Adrenal gland (tissue), 9 donors: ENCODE measurements at regions not wholly inside any gene's neighbourhood (a gene's known extent, or its start where the extent isn't known, plus 50 kb on each side); places are given as distances from the start of the nearest gene placed in this dataset.

ENCODE experiments used
- DNase-seq, 7 donors: peaks; one replicate each; pipeline ENCODE4 v3.0.0-alpha.2; 2019 to 2020
- H3K27ac ChIP-seq, 5 donors: fragments of 200-600 bp; sonication (generic) in 4 of 5; 1 replicate in 3 of 5; 2 replicates in 2 of 5; pipeline versions ENCODE4 v1.5.1 to v1.8.0; 2016 to 2020; ENCODE audit warnings: mild to moderate bottlenecking in 1 of 5
- H3K27me3 ChIP-seq: fragments of 200-600 bp; 2 replicates; pipeline ENCODE4 v1.8.0; 2021
- H3K36me3 ChIP-seq, 2 donors: fragments of 200-600 bp; replicated peaks in 1 of 2; 1 replicate in 1 of 2; 2 replicates in 1 of 2; pipeline versions ENCODE4 v1.5.1 to v1.8.0; 2018 to 2022
- H3K4me1 ChIP-seq, 2 donors: fragments of 200-600 bp; replicated peaks in 1 of 2; 1 replicate in 1 of 2; 2 replicates in 1 of 2; pipeline versions ENCODE4 v1.5.1 to v1.8.0; 2018 to 2021
- H3K4me3 ChIP-seq, 4 donors: fragments of 200-600 bp; sonication (generic) in 3 of 4; one replicate each; pipeline ENCODE4 v1.5.1; 2016 to 2018
- H3K9me3 ChIP-seq, 3 donors: fragments of 200-600 bp; sonication (generic) in 1 of 3; replicated peaks in 1 of 3; 1 replicate in 2 of 3; 2 replicates in 1 of 3; pipeline versions ENCODE4 v1.5.1 to v1.8.0; 2016 to 2021
- CTCF ChIP-seq, 6 experiments: fragments of 450-650 bp in 4 of 6; fragments of 200-600 bp in 2 of 6; sonication (generic) in 1 of 6; IDR thresholded peaks; 1 replicate in 5 of 6; 2 replicates in 1 of 6; pipeline versions ENCODE4 v1.5.1 to v1.8.0; 2016 to 2021; ENCODE audit warnings: antibody characterized with exemption in 6 of 6, mild to moderate bottlenecking in 2 of 6, moderate library complexity in 1 of 6
- POLR2A ChIP-seq, 2 donors: fragments of 450-650 bp; IDR thresholded peaks; one replicate each; pipeline ENCODE4 v1.6.1; 2017; ENCODE audit warnings: antibody characterized with exemption in 2 of 2, mild to moderate bottlenecking in 2 of 2, moderate library complexity in 1 of 2
- WGBS, 4 donors: extraction: QIAGEN DNeasy Blood & Tissue Kit in 2 of 4; methylation state at CpG; one replicate each; pipeline versions ENCODE4 v1.1.5 to v1.1.7; 2013 to 2017; 5-methylcytosine and 5-hydroxymethylcytosine counted together
- intact Hi-C, 2 donors: fragments of 100-400 bp; cut with DNase I; formaldehyde crosslinking; loops; one replicate each; pipeline versions ENCODE4 v1.14.1 to v1.15.0; 2022 to 2023
- donor health status: healthy with polysubstance abuse.
- donor health status: Bipolar disorder and iron deficiency.
- donor health status: DM: yes; HTN: yes; CAD: no.
- donor health status: DM: no; HTN: no; CAD: no.
- donor health status: DM: no; HTN: no; CAD: no.

GRCh38 chr9:73575101-73576060, 423.7 kb downstream of the ANXA1 start:
- no peak for TF ChIP-seq POLR2A (IDR thresholded peaks at IDR 0.05)
- no peak for TF ChIP-seq CTCF (IDR thresholded peaks at IDR 0.05)
- Histone ChIP-seq H3K36me3 (no peaks in the 10 kb centered on the region), H3K9me3 (no peaks in the 10 kb centered on the region), H3K27ac (no peak overlapping the region), H3K4me1 (no peaks in the 10 kb centered on the region), H3K4me3 (no peak overlapping the region), H3K27me3 (no peaks in the 10 kb centered on the region)
- WGBS, 4 donors, result 57 to 82% (median 70%) methylated on average over 4 of the region's 4 CpGs
- intact Hi-C loops, result no loop called here
- no peak for DNase-seq

GRCh38 chr9:73577848-73578247, 426.2 kb downstream of the ANXA1 start:
- H3K4me3 ChIP-seq, result no peak overlapping the region
- 38 to 51% (median 43%) methylated on average over 3 of the region's 3 CpGs for WGBS, 4 donors
- H3K9me3 ChIP-seq, result no peaks in the 10 kb centered on the region
- DNase-seq, result no peak
- H3K27ac ChIP-seq, result no peak overlapping the region
- intact Hi-C loops, result no loop called here
- TF ChIP-seq CTCF (IDR thresholded peaks at IDR 0.05) (no peak), POLR2A (IDR thresholded peaks at IDR 0.05) (no peak)
- no peaks in the 10 kb centered on the region for H3K36me3 ChIP-seq
- no peaks in the 10 kb centered on the region for H3K27me3 ChIP-seq
- no peaks in the 10 kb centered on the region for H3K4me1 ChIP-seq

- intact Hi-C loops, result no loop called here
- 60 to 65% (median 65%) methylated on average over 2 of the region's 2 CpGs for WGBS, 4 donors
- DNase-seq, result no peak
- Histone ChIP-seq H3K27me3 (no peaks in the 10 kb centered on the region), H3K4me3 (no peak overlapping the region), H3K36me3 (no peaks in the 10 kb centered on the region), H3K27ac (no peak overlapping the region), H3K9me3 (peaks cover 0 to 4% (median 0%) of the 10 kb centered on the region in 3 donors), H3K4me1 (no peaks in the 10 kb centered on the region)
- TF ChIP-seq CTCF (IDR thresholded peaks at IDR 0.05) (no peak), POLR2A (IDR thresholded peaks at IDR 0.05) (no peak)
Measured at GRCh38 chr9:73579823-73580222, 428.2 kb downstream of the ANXA1 start.

GRCh38 chr9:73583576-73583975, 431.9 kb downstream of the ANXA1 start:
- Histone ChIP-seq H3K36me3 (no peaks in the 10 kb centered on the region), H3K27ac (no peak overlapping the region), H3K4me3 (no peak overlapping the region), H3K9me3 (peaks cover 0 to 11% (median 0%) of the 10 kb centered on the region in 3 donors), H3K4me1 (no peaks in the 10 kb centered on the region), H3K27me3 (no peaks in the 10 kb centered on the region)
- TF ChIP-seq POLR2A (IDR thresholded peaks at IDR 0.05) (no peak), CTCF (IDR thresholded peaks at IDR 0.05) (no peak)
- no peak for DNase-seq
- intact Hi-C loops, result no loop called here
